GM19239 (cell line): ENCODE measurements at regions not wholly inside any gene's neighbourhood (a gene's known extent, or its start where the extent isn't known, plus 50 kb on each side); places are given as distances from the start of the nearest gene placed in this dataset.

Experiments
- DNase-seq: peaks from one replicate; pipeline ENCODE4 v3.0.0; 2011; ENCODE audit warnings: low spot score; ENCODE audit not compliant: insufficient read length
- FAIRE-seq: peaks from 2 replicates; lab custom pipeline; 2011; peaks lifted over from hg19 to GRCh38; lab: Jason Lieb, UNC

DNA sequence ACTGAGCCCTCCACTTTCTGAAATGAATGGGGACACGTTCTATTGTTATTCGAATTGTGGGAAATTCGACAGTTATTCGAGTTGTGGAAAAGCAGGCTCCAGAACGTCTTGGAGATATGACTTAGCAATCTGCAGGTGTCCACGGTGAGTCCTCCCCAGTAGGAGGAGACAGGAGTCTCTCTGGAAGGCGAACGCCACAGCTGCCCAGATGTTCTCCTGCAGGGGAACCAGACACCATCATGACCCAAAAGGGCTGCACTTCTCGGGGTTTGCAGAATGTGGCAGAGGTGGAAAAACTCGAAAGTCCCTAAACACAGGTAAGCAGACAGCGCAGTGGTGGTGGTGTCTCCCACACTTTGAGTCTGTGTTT is 363.6 kb upstream of the SFSWAP start:
- FAIRE-seq (no peak), DNase-seq (no peak)

- FAIRE-seq, result no peak
- no peak for DNase-seq
These were observed 363.2 kb upstream of the SFSWAP start for GRCh38 chr12:131347732-131348131.

GRCh38 chr12:131348231-131348630 is 362.7 kb upstream of the SFSWAP start:
- DNase-seq (no peak), FAIRE-seq (no peak)

DNA sequence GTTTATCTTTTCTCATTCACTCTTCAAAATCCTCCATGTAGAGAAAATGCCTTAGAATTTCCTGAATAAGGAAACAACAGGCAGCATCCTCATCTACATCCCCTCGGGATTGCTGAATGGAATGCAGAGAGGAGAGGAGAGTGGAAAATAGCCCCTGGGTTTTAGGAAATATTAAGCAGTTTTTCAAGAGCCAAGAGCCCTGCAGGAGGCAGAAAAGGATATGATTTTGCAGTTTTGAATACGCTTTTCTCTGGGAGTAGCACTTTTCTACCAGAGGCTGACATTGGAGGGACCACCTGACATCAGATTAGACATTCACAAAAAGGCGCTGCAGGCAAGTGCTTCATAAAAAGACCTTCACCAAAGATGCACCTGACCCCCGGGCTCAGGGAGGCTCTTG is 362.2 kb upstream of the SFSWAP start:
- DNase-seq (no peak), FAIRE-seq (no peak)

GRCh38 chr12:131349397-131350127 is 361.3 kb upstream of the SFSWAP start:
- DNase-seq, result no peak
- no peak for FAIRE-seq

DNA sequence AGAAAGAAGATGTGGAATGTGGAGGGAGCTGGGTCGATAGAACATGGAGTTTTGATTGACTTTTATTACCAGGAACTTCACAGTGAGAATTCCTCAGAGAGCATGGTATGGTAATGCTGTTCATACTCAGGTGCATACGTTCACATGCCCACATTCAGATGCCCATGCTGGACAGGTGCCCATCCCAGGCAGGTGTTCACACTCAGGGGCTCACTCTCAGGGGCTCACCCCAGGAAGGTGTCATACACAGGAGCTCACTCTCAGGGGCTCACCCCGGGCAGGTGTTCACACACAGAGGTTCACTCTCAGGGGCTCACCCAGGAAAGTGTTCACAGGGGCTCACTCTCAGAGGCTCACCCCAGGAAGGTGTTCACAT is 360.0 kb upstream of the SFSWAP start:
- FAIRE-seq (no peak), DNase-seq (no peak)

DNA sequence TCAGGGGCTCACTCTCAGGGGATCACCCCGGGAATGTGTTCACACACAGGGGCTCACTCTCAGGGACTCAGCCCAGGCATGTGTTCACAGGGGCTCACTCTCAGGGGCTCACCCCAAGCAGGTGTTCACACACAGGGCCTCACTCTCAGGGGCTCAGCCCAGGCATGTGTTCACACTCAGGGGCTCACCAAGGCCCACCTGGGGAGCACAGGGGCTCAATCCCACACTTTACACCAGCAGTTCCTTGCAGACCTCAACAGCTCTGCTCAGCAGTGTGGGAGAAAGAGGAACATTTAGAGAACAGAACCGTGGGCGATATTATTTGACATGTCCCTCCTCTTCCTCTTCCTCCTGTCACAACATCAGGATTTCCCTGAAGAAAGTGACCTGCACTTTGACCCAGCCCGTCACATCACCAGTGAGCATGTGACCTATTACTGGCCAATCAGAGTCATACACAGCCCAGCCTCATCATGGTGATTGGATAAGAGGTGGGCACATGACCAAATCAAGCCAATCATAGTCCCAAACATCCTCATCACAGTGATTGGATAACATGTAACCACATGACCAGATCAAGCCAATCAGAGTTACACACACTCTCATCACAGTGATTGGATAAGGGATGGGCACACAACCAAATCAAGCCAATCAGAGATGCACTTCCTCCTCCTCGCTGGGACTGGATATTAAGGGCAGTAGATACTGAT is 359.4 kb upstream of the SFSWAP start:
- no peak for FAIRE-seq
- DNase-seq, result no peak

GRCh38 chr12:131352296-131352900 is 358.5 kb upstream of the SFSWAP start:
- no peak for DNase-seq
- no peak for FAIRE-seq

DNA sequence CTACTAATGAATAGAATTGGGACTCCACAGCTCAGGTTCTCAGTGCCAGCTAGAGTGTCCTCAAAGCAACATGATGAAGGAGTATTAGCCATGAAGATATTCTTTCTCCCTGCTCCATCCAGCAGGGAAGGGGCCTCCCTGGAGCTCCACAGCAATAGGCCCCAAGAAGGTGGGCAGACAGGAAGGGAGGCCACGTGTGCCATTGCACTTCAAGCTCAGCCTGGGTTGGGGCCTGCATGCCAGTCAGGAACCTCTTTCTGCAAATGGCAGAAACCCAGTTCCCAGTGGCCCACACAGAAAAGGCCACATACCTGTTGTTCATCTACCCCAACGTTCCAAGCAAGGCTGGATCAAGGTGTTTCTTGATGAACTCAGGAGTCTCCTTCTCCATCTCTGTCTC is 357.5 kb upstream of the SFSWAP start:
- DNase-seq, result no peak
- FAIRE-seq, result no peak

GRCh38 chr12:131353826-131354225 is 357.1 kb upstream of the SFSWAP start:
- DNase-seq (no peak), FAIRE-seq (no peak)

DNA sequence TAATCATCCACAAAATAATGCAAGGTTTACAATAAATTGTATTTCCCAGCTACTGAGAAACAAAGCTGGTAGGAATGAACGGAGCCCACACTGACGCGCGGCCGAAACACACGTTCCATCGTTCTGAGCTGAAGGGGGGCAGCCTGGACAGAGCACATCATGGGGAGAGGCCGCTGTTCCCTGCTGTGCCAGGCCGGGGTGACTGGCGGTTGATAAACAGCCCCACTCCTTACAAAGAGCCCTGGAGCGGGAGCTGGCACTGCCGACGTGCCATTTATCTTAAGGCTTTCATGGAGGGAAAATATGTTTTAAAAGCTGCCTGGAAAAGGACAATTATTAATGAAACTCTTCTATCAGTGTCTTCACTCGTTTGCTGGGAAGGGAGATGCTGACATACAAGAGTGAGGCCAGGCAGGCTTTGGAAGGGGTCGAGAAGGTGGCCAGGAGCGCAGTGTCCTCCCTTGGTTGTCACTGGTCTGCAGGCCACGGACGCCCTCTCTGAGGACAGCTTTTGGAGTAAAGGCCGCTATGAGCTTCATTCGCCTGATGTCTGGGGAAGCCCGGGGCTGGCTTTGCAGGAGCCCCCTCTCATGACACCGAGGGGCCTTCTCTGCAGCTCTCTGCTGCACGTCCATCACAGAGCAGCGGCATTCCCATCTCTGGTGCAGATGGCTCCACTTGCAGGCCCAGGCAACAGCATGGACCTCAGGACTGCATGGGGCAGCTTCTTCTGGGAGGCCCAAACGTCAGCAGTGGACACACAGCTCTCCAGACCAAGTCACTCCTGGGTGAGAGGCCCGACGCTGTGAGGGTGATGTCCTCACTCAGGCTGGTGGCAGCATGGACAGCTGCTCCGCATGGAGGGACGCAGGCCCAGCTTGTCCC is 355.3 kb upstream of the SFSWAP start:
- FAIRE-seq, result no peak
- no peak for DNase-seq

DNA sequence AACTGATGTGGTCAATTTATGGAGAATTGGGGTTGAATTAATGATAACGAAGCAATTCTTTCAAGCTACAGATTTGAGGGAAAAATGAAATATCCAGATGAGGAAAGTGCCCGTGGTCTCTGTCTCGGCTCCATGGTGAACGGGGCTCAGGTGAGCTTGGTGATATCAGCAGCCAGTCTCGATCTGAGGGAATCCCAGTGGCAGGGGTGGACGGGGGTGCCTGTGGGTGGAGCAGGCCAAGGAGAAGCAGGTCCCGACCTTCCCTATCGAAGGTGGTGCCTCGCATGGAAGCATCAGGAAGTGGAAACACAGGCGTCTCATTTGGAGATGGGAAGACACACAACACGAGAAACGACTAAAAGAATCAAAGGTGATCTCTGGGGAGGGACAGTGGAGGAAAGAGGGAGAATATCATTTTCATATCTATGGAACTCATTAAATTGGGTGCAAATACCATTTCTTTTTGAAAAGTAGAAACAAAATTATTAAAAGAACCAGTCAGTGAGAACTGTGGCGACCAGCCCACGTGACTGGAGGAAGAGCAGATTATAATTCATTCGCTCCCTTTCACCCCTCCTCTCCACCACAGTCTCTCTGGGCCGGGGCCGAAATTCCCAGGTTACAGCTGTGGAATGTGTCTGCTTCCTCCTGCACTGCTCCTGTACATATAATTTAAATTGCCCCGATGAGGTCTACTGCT is 354.3 kb upstream of the SFSWAP start:
- FAIRE-seq, result no peak
- DNase-seq, result no peak

GRCh38 chr12:131357185-131357747 is 353.6 kb upstream of the SFSWAP start:
- no peak for FAIRE-seq
- no peak for DNase-seq

- FAIRE-seq (no peak), DNase-seq (no peak)
These were observed 353.0 kb upstream of the SFSWAP start for GRCh38 chr12:131357920-131358319.

- DNase-seq (no peak), FAIRE-seq (no peak)
These were observed 348.3 kb upstream of the SFSWAP start for GRCh38 chr12:131362291-131363211.

DNA sequence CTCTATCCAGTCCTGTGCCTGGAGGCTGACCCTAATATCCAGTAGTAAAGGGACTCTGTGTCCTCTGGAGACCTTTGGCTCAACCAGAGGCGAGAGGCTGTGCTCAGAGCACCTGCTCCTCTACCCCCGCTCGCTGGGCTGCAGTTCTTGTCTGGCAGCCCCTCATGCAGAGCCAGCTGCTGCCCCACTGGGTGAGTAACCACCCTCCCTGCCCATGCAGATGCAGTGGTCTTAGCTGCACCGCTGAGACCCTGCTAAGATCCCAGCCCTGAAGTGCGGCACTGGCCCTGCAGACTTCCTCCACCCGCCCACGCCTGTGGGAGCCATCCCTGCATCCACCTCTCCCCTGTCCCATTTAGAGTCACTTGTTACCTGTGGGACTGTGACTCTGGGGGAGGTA is 347.5 kb upstream of the SFSWAP start:
- FAIRE-seq (no peak), DNase-seq (no peak)

GRCh38 chr12:131363841-131364495 is 346.9 kb upstream of the SFSWAP start:
- no peak for FAIRE-seq
- no peak for DNase-seq
